ENCODE measurements at regions not wholly inside any gene's neighbourhood (a gene's known extent, or its start where the extent isn't known, plus 50 kb on each side); places are given as distances from the start of the nearest gene placed in this dataset.
"Not testable (repeated sequence)": the region's sequence is repeated elsewhere in the genome, so short reads cannot be mapped to it uniquely, and the experiment has no call there.

DNA sequence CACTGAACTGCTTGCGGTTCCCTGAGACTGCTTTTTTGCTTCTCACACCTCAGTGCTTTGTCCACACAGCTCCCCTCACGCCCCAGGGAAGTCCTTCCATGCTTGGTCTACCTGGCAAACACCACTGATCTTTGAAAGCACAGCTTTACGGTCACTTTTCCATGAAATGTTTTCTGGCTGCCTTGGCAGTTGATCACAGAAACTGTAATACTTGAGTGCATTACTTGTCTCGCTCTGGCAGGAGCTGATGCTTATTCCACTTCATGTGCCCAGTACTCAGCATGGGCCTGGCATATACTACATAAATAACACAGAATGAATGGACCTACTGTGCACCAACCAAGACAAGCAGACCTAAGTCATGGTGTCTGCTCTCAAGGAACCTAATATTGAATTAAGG is 121.1 kb downstream of the MEX3B start:
- H3K4me1 ChIP-seq (ENCODE audit: insufficient read depth, low read length), result no peaks in the 10 kb centered on the region
- no peak overlapping the region for H3K4me3 ChIP-seq (ENCODE audit: low read length)
- H2AFZ ChIP-seq (ENCODE audit: low read depth, low read length), result no peak overlapping the region
- H3K36me3 ChIP-seq (ENCODE audit: insufficient read depth, low read length), result no peaks in the 10 kb centered on the region
- H3K9me3 ChIP-seq (ENCODE audit: low read length), result peaks cover 5% of the 10 kb centered on the region
- no peaks in the 10 kb centered on the region for H3K27me3 ChIP-seq (ENCODE audit: insufficient read depth, low read length)

DNA sequence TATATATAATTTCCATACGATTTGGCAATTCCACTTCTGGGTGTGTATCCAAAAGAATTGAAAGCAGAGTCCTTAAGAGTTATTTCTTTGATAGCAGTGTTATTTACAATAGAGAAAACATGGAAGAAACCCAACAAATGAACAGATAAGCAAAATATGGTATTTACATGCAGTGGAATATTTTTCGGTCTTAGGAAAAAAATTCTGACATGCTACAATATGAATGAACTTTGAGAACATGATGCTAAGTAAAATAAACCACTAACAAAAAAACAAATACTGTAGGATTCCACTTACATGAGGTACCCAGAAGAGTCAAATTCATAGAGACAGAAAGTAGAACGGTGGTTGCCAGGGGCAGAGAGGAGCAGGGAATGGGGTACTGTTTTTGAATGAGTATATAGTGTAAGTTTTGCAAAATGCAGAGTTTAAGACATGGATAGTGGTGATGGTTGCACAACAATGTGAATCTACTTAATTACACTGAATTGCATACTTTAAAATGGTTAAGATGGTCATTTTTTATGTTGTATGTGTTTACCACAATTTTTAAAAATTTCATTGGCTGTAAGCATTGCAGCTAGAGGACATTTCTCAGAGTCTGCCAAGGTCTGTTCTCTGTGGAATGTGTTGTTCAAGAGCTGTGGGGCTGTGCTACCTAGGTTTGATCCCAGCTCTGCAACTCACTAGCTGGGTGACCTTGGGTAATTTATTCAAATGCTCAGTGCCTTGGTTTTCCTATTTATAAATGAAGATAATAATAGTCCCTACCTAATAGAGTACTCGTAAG is 122.1 kb downstream of the MEX3B start:
- H2AFZ ChIP-seq (ENCODE audit: low read depth, low read length), result no peak overlapping the region
- H3K4me3 ChIP-seq (ENCODE audit: low read length), result no peak overlapping the region
- H3K36me3 ChIP-seq (ENCODE audit: insufficient read depth, low read length), result no peaks in the 10 kb centered on the region
- peaks cover 9% of the 10 kb centered on the region for H3K9me3 ChIP-seq (ENCODE audit: low read length)
- no peaks in the 10 kb centered on the region for H3K27me3 ChIP-seq (ENCODE audit: insufficient read depth, low read length)
- no peaks in the 10 kb centered on the region for H3K4me1 ChIP-seq (ENCODE audit: insufficient read depth, low read length)

DNA sequence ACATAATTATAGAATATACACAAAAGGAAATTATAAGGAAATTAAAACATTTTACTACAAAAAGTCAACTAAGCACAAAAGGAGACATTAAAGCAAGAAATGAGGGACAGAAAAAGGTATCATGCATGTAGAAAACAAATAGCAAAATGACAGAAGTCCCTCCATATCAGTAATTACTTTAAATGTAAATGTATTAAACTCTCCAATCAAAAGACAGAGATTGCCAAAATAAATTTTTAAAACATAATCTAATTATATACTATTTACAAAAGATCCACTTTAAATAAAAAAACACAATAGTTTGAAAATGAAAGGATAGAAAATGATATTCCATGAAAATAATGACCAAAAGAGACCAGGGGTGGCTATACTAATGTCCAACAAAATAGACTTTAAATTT is 123.7 kb downstream of the MEX3B start:
- Histone ChIP-seq H3K4me1 (ENCODE audit: insufficient read depth, low read length) (no peaks in the 10 kb centered on the region), H3K36me3 (ENCODE audit: insufficient read depth, low read length) (no peaks in the 10 kb centered on the region), H3K4me3 (ENCODE audit: low read length) (no peak overlapping the region), H3K27me3 (ENCODE audit: insufficient read depth, low read length) (no peaks in the 10 kb centered on the region), H3K9me3 (ENCODE audit: low read length) (peaks cover 9% of the 10 kb centered on the region), H2AFZ (ENCODE audit: low read depth, low read length) (no peak overlapping the region)

DNA sequence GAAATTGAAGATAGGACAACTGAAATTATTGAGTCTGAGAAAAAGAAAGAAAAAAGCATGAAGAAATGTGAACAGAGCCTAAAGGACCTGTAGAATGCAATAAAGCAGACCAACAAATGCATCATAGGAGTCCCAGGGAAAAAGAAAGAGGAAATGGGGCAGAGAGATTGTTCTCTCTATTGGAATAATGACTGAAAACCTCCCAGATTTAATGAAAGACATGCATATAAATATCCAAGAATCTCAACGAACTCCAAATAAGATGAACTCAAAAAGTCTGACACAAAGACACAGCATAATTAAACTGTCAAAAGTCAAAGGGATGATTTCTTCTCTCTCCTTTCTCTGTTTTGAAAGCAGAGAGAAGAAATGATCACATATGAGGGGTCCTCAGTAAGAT is 124.7 kb downstream of the MEX3B start:
- H3K4me3 ChIP-seq (ENCODE audit: low read length), result no peak overlapping the region
- H3K27me3 ChIP-seq (ENCODE audit: insufficient read depth, low read length), result no peaks in the 10 kb centered on the region
- H2AFZ ChIP-seq (ENCODE audit: low read depth, low read length), result no peak overlapping the region
- H3K9me3 ChIP-seq (ENCODE audit: low read length), result peaks cover 9% of the 10 kb centered on the region
- no peaks in the 10 kb centered on the region for H3K36me3 ChIP-seq (ENCODE audit: insufficient read depth, low read length)
- no peaks in the 10 kb centered on the region for H3K4me1 ChIP-seq (ENCODE audit: insufficient read depth, low read length)

DNA sequence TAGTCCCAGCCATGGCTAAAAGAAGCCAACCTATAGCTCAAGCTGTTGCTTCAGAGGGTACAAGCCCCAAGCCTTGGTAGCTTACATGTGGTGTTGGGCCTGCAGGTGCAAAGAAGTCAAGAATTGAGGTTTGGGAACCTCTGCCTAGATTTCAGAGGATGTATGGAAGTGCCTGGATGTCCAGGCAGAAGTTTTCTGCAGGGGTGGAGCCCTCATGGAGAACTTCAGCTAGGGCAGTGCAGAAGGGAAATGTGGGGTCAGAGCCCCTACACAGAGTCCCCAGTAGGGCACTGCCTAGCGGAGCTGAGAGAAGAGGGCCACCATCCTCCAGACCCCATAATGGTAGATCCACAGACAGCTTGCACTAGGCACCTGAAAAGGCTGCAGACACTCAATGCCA is 127.1 kb downstream of the MEX3B start:
- H3K27me3 ChIP-seq (ENCODE audit: insufficient read depth, low read length); H3K36me3 ChIP-seq (ENCODE audit: insufficient read depth, low read length); H3K9me3 ChIP-seq (ENCODE audit: low read length); H3K4me3 ChIP-seq (ENCODE audit: low read length); H3K4me1 ChIP-seq (ENCODE audit: insufficient read depth, low read length); H2AFZ ChIP-seq (ENCODE audit: low read depth, low read length): not testable (repeated sequence)

DNA sequence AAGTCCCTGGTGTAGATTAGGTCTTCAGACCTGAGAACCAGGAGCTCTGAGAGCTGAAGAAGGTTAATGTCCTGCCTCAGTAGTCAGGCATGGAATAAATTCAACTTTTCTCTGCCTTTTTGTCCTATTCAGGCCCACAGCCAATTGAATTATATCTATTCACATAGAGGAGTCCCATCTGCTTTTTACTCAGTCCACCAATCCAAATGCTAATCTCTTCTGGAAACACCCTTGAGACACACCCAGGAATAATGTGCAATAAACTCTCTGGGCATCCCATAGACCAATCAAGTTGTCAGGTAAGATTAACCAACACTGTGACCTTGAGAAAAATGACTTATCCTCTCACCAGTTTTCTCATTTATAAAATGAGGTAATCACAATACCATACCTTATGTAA is 129.4 kb downstream of the MEX3B start:
- Histone ChIP-seq H3K36me3 (ENCODE audit: insufficient read depth, low read length) (no peaks in the 10 kb centered on the region), H3K4me3 (ENCODE audit: low read length) (no peak overlapping the region), H3K27me3 (ENCODE audit: insufficient read depth, low read length) (no peaks in the 10 kb centered on the region), H3K4me1 (ENCODE audit: insufficient read depth, low read length) (no peaks in the 10 kb centered on the region), H3K9me3 (ENCODE audit: low read length) (peaks cover 9% of the 10 kb centered on the region), H2AFZ (ENCODE audit: low read depth, low read length) (no peak overlapping the region)

DNA sequence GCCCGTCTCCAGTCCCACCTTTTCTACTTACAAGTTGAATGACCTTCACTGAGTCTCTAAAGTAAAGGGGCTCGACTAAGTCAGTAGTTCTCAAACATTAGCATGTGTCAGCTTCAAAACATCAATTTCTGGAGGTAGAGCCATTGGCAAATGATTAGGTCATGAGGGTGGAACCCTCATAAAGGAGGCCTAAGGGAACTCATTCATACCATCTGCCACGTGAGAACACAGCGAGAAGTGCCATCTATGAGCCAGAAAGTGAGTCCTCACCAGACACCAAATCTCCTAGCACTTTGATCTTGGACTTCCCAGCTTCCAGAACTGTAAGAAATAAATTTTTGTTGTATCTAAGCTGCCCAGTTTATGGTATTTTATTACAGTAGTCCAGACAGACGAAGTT is 129.8 kb downstream of the MEX3B start:
- Histone ChIP-seq H3K4me3 (ENCODE audit: low read length) (no peak overlapping the region), H3K36me3 (ENCODE audit: insufficient read depth, low read length) (no peaks in the 10 kb centered on the region), H3K9me3 (ENCODE audit: low read length) (peaks cover 9% of the 10 kb centered on the region), H3K4me1 (ENCODE audit: insufficient read depth, low read length) (no peaks in the 10 kb centered on the region), H3K27me3 (ENCODE audit: insufficient read depth, low read length) (no peaks in the 10 kb centered on the region), H2AFZ (ENCODE audit: low read depth, low read length) (no peak overlapping the region)

DNA sequence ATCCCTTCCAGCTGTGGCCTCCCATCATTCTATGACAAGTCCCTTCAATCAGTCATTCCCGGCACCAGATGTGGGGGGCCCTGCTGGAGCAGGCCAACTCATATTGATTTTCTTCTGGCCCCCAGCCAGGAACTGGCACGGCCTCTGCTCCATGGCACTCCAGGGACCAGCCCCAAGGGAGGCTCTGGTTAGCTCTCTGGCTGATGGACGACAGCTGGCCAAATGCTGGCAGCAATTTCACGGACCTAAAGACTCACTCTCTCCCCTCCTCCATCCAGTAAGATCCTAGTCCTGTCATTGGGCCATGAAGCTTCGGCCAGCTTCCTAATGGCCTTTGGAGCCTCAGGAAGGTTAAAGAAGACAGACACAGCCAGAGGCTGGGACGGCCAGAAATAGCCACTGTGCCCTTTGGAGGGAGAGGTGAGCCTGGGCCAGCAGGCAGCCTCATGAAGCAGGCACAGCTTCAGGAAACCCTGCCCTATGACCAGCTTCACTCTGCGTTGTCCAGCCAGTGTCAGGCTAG is 131.0 kb downstream of the MEX3B start:
- no peaks in the 10 kb centered on the region for H3K27me3 ChIP-seq (ENCODE audit: insufficient read depth, low read length)
- H3K4me1 ChIP-seq (ENCODE audit: insufficient read depth, low read length), result no peaks in the 10 kb centered on the region
- peaks cover 5% of the 10 kb centered on the region for H3K9me3 ChIP-seq (ENCODE audit: low read length)
- H3K4me3 ChIP-seq (ENCODE audit: low read length), result no peak overlapping the region
- H2AFZ ChIP-seq (ENCODE audit: low read depth, low read length), result no peak overlapping the region
- no peaks in the 10 kb centered on the region for H3K36me3 ChIP-seq (ENCODE audit: insufficient read depth, low read length)

DNA sequence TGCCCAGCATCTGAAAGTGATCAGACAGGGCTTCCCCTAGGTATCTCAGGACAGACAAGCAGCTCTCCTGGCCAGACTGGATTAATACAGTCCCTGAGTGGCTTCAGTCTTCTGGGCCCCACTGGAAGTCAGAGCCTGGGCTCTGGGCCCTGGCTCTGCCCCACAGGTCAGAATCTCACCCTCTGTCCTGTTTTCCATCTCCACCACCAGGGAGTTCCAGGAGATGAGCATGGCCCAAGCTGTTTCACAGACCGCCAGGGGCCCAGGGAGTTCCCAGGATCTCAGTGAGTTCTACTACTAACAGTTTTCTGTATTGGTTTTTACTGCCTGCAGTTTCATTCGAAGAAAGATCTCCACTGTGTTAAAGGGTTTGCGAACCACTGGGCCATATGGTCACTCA is 131.5 kb downstream of the MEX3B start:
- Histone ChIP-seq H3K9me3 (ENCODE audit: low read length) (peaks cover 5% of the 10 kb centered on the region), H3K4me3 (ENCODE audit: low read length) (no peak overlapping the region), H3K4me1 (ENCODE audit: insufficient read depth, low read length) (no peaks in the 10 kb centered on the region), H3K36me3 (ENCODE audit: insufficient read depth, low read length) (no peaks in the 10 kb centered on the region), H2AFZ (ENCODE audit: low read depth, low read length) (no peak overlapping the region), H3K27me3 (ENCODE audit: insufficient read depth, low read length) (no peaks in the 10 kb centered on the region)

DNA sequence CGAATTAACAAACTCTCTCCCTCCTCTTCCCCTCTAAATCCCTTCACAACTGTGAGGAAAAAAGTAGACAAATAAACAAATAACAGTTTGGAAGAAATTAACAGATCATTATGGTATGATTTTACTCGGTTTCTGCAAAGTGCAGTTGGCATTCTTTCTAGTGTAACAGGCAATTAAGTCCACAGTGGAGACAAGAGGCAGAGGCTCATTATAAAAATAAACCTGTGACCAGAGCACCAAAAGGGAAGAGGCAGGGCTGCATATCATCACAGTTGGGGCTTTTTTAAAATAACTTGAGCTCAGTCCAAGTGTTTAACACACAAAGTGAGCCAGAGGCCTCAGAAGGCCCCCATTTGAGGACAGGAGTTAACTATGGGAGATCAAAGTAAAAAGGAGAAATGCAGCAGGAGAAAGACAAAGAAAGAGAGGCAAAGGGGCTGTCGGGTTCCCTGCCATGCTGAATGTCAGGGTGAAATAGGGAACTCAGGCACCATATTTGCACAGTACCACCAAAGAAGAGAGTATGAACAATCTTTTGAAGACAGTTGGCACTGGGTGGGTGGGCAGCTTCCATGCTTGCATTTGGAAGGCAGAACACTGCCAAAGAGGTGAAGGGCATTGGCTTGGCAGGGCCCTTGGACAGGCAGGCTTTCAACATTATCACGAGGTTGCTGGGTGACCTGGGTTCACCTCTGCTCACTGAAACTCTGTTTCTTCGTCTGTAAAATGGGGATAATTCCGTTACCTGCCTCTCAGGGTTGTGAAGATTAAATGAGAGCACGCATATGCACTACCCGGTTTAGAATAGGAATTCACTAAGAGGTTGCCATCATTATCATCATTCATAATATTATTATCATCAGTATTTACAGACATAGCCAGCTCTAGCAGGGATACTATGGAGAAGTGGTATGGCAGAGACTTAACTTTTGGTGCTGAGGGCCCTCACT is 134.5 kb downstream of the MEX3B start:
- Histone ChIP-seq H2AFZ (ENCODE audit: low read depth, low read length) (no peak overlapping the region), H3K4me1 (ENCODE audit: insufficient read depth, low read length) (no peaks in the 10 kb centered on the region), H3K27me3 (ENCODE audit: insufficient read depth, low read length) (no peaks in the 10 kb centered on the region), H3K36me3 (ENCODE audit: insufficient read depth, low read length) (no peaks in the 10 kb centered on the region), H3K4me3 (ENCODE audit: low read length) (no peak overlapping the region), H3K9me3 (ENCODE audit: low read length) (no peaks in the 10 kb centered on the region)

DNA sequence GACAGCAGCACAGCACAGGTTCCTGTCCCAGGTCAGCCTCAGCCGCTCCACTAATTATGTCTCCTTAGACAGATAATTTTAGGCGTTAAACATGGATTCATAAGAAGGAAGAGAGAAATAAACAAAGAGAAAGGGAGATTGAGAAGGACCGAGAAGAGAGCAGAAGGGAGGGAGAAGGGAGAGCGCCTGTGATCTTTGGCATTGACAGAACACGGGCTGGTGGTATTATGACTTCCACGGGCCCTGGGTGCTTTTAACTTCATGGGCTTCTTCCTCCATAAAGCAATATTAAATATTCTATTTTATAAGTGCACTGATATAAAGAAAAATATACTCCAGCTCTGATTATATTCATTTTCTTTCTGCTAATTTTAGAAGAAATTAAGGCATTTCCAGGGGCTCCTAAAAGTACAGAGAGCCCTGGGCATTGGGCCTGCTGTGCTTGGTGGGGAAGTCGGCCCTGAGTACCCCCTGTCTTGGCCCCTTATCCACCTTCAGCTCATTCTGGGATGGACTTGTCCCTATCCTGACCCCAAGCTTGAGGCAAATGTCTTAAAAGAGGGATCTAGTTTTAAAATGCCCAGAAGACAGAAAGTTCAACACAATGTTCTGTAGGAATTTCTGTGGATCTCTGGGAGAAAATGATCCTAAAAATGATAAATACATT is 135.3 kb downstream of the MEX3B start:
- Histone ChIP-seq H3K27me3 (ENCODE audit: insufficient read depth, low read length) (no peaks in the 10 kb centered on the region), H3K4me3 (ENCODE audit: low read length) (no peak overlapping the region), H3K4me1 (ENCODE audit: insufficient read depth, low read length) (no peaks in the 10 kb centered on the region), H2AFZ (ENCODE audit: low read depth, low read length) (no peak overlapping the region), H3K36me3 (ENCODE audit: insufficient read depth, low read length) (no peaks in the 10 kb centered on the region), H3K9me3 (ENCODE audit: low read length) (no peaks in the 10 kb centered on the region)

DNA sequence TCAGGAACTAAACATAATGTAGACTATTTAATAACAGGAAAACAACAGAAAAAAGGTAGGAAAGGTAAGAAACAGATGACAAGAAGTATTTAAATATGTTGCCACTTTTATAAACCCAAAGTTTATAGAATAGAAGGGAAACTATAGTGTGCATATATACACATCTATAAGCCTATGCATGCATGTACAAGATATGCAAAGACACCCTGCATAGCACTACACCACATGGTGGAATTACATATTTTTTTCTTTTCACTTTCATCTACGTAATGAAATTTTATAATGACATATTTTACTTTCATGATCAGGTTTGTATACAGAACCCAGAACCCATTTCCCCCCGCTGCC is 136.8 kb downstream of the MEX3B start:
- no peaks in the 10 kb centered on the region for H3K9me3 ChIP-seq (ENCODE audit: low read length)
- no peaks in the 10 kb centered on the region for H3K27me3 ChIP-seq (ENCODE audit: insufficient read depth, low read length)
- H3K4me1 ChIP-seq (ENCODE audit: insufficient read depth, low read length), result no peaks in the 10 kb centered on the region
- H3K4me3 ChIP-seq (ENCODE audit: low read length), result no peak overlapping the region
- H2AFZ ChIP-seq (ENCODE audit: low read depth, low read length), result no peak overlapping the region
- H3K36me3 ChIP-seq (ENCODE audit: insufficient read depth, low read length), result no peaks in the 10 kb centered on the region

DNA sequence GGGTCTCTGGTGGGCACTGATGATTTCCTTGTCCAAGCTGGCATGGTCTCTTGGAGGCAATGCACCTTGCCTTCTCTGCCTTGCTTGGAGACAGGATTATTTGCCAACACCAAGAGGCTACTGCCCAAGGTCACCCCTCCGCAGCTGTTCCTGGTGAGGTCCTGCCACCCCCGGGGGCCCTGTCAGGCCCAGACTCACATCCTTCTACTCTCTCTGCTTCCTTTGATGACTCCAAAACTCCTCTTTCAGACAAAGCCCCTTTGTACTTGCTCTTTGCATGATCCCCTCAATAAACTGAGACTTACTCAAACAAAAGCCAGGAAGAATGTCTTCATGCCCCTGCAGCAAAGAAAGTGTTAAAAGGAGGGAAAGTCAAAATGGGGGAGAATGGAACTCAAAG is 137.7 kb downstream of the MEX3B start:
- no peak overlapping the region for H2AFZ ChIP-seq (ENCODE audit: low read depth, low read length)
- no peaks in the 10 kb centered on the region for H3K4me1 ChIP-seq (ENCODE audit: insufficient read depth, low read length)
- no peaks in the 10 kb centered on the region for H3K9me3 ChIP-seq (ENCODE audit: low read length)
- no peaks in the 10 kb centered on the region for H3K36me3 ChIP-seq (ENCODE audit: insufficient read depth, low read length)
- H3K27me3 ChIP-seq (ENCODE audit: insufficient read depth, low read length), result no peaks in the 10 kb centered on the region
- no peak overlapping the region for H3K4me3 ChIP-seq (ENCODE audit: low read length)

All from neuron (in vitro differentiated cells).